NB4 (cell line): ENCODE measurements at regions not wholly inside any gene's neighbourhood (a gene's known extent, or its start where the extent isn't known, plus 50 kb on each side); places are given as distances from the start of the nearest gene placed in this dataset.

Experiments used
- POLR2A ChIP-seq: IDR thresholded peaks from 2 replicates; pipeline ENCODE4 v1.6.1; 2011; ENCODE audit warnings: mild to moderate bottlenecking; ENCODE audit not compliant: insufficient read length; ENCODE audit errors: extremely low read depth
- TF ChIP-seq, protein P1 (sequence below): IDR thresholded peaks from one replicate; pipeline ENCODE4 v1.5.1; 2012; ENCODE audit warnings: low read depth, low read length

DNA sequence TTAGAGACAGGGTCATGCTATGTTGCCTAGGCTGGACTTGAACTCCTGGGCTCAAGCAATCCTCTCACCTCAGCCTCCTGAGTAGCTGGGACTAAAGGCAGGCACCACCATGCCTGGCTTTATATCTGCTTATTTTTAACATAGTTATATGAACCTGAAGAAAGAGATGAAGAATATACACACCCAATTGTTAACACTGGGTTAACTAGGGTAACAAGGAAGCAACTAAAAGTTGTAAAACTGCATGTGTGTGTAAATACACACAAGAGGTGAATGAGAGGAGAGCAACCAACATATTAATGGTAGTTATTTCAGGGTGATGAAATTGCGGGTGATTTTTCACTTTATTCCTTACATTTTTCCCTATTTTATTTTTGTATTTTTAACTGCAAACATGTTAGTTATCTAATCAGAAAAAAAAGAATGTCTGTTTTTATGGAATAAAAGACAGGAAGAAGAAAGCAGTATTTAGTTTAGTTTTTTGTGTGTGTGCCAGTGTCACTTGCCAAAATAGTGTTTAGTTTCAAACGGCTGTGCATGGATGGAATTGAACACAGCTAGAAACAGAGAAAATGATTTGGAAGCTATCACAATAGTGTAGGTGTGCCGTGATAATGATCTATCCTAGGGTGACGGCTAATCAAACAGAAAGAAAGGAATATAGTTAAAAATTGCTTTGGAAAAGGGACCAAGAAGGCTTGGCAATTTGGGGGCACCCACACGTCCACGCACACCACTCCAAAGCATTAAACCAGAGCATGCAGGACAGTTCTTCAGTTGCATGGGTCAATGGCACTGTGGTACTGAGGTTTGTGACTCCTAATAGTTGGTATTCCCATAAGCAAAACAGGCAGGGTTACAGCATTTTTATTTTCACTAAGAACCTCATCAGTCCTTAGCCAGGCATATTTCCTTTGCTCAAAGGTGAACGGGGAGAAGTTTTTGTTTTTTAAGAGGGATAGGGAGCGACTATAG lies 89.1 kb upstream of the KLHL13 start:
- no peak for TF ChIP-seq POLR2A
- TF ChIP-seq, protein P1, sequence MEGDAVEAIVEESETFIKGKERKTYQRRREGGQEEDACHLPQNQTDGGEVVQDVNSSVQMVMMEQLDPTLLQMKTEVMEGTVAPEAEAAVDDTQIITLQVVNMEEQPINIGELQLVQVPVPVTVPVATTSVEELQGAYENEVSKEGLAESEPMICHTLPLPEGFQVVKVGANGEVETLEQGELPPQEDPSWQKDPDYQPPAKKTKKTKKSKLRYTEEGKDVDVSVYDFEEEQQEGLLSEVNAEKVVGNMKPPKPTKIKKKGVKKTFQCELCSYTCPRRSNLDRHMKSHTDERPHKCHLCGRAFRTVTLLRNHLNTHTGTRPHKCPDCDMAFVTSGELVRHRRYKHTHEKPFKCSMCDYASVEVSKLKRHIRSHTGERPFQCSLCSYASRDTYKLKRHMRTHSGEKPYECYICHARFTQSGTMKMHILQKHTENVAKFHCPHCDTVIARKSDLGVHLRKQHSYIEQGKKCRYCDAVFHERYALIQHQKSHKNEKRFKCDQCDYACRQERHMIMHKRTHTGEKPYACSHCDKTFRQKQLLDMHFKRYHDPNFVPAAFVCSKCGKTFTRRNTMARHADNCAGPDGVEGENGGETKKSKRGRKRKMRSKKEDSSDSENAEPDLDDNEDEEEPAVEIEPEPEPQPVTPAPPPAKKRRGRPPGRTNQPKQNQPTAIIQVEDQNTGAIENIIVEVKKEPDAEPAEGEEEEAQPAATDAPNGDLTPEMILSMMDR, result no peak
